CD4-positive, alpha-beta memory T cell (primary cell): ENCODE measurements at regions not wholly inside any gene's neighbourhood (a gene's known extent, or its start where the extent isn't known, plus 50 kb on each side); places are given as distances from the start of the nearest gene placed in this dataset.

Source experiments
- CTCF ChIA-PET: fragments of 350-600 bp; sonication (Branson Sonifier 250); formaldehyde crosslinking; loops from one replicate; lab custom pipeline; 2021; ENCODE audit warnings: inconsistent platforms; ENCODE audit not compliant: partially characterized antibody; lab: Charles Lee
- POLR2A ChIA-PET: fragments of 350-600 bp; sonication (Branson Sonifier 250); formaldehyde crosslinking; loops from one replicate; lab custom pipeline; 2021; ENCODE audit not compliant: partially characterized antibody; lab: Charles Lee
- DNase-seq, 5 donors: peaks; one replicate each; pipeline versions ENCODE4 v3.0.0 to v3.0.0-alpha.2; 2020 to 2022; ENCODE audit warnings: mixed read lengths in 1 of 5
- H3K27ac ChIP-seq: one replicate; pipeline ENCODE4 v1.7.0; 2013; ENCODE audit warnings: low read depth, low read length
- H3K27me3 ChIP-seq: 2 replicates; pipeline ENCODE4 v1.7.0; 2013; ENCODE audit warnings: mild to moderate bottlenecking, low read length, moderate library complexity; ENCODE audit not compliant: insufficient read depth
- H3K36me3 ChIP-seq: 2 replicates; pipeline ENCODE4 v1.7.0; 2013; ENCODE audit warnings: mild to moderate bottlenecking, low read length, moderate library complexity; ENCODE audit not compliant: insufficient read depth
- H3K4me1 ChIP-seq: 2 replicates; pipeline ENCODE4 v1.7.0; 2013; ENCODE audit warnings: mild to moderate bottlenecking, low read length, moderate library complexity; ENCODE audit not compliant: insufficient read depth
- H3K4me3 ChIP-seq, 2 donors: one replicate each; pipeline ENCODE4 v1.7.0; 2013; ENCODE audit warnings: low read length in 2 of 2, mild to moderate bottlenecking in 1 of 2
- H3K9me3 ChIP-seq, 2 donors: one replicate each; pipeline ENCODE4 v1.7.0; 2013; ENCODE audit warnings: low read length in 2 of 2, control low read depth in 1 of 2; ENCODE audit not compliant: control insufficient read depth in 1 of 2
- H3K27ac Mint-ChIP-seq, 7 donors: one replicate each; pipeline ENCODE4 v1.8.0; 2020 to 2021; ENCODE audit warnings: mixed read lengths in 7 of 7, mild to moderate bottlenecking in 6 of 7, inconsistent platforms in 3 of 7, moderate library complexity in 3 of 7
- H3K27me3 Mint-ChIP-seq, 2 donors: one replicate each; pipeline ENCODE4 v1.8.0; 2020 to 2021; ENCODE audit warnings: mixed read lengths in 2 of 2
- H3K36me3 Mint-ChIP-seq, 2 donors: one replicate each; pipeline ENCODE4 v1.8.0; 2020 to 2021; ENCODE audit warnings: mixed read lengths in 2 of 2, inconsistent platforms in 1 of 2, mild to moderate bottlenecking in 1 of 2
- H3K4me1 Mint-ChIP-seq, 4 donors: one replicate each; pipeline ENCODE4 v1.8.0; 2020 to 2021; ENCODE audit warnings: mixed read lengths in 4 of 4, mild to moderate bottlenecking in 1 of 4
- H3K4me3 Mint-ChIP-seq, 8 donors: one replicate each; pipeline ENCODE4 v1.8.0; 2020 to 2021; ENCODE audit warnings: mixed read lengths in 8 of 8, mild to moderate bottlenecking in 7 of 8, moderate library complexity in 6 of 8, inconsistent platforms in 3 of 8
- H3K9me3 Mint-ChIP-seq, 8 donors: one replicate each; pipeline ENCODE4 v1.8.0; 2020 to 2021; ENCODE audit warnings: mixed read lengths in 8 of 8, mild to moderate bottlenecking in 5 of 8, inconsistent platforms in 3 of 8, moderate library complexity in 1 of 8
- intact Hi-C: fragments of 100-400 bp; cut with micrococcal nuclease; formaldehyde crosslinking; loops from one replicate; pipeline ENCODE4 v1.15.1; 2023

DNA sequence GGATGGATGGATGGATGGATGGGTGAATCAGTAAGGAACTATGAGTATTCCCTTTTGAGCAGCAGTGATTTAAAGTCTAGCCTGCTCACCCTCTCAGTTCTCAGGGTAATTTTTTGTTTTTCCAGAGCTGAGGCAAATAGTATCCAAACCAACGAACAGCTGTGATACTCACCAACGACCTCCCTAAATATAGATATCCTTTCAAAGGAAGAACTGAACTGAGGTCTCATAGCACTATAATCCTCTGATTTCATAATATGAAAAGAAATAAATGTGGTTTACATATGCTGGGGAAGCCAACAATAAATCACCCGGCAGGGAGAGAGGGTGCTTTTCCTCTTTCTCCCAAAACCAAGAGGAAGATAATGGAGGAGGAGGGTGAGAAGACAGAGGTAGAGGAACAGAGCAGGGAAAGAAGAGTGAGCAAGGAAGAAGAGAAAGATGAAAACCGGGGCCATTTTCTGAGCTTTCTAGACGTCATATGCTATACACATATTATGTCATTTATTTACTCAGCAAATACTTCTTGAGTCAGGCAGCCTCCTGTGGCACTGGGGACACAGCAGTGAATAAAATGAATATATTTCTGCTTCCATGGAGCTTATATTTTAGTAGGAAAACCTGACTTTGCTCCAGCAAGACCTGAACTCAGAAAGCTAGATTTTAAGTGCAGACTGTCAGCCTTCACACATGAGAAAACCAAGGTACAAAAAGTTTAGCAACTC, 710.7 kb upstream of the TBX3 start:
- H3K4me1 ChIP-seq = no peaks in the 10 kb centered on the region
- Mint-ChIP-seq H3K27me3 (no peaks in the 10 kb centered on the region), H3K9me3 (peaks cover 4 to 30% (median 12%) of the 10 kb centered on the region in 8 donors), H3K4me1 (no peaks in the 10 kb centered on the region), H3K36me3 (no peaks in the 10 kb centered on the region), H3K27ac (no peak overlapping the region), H3K4me3 (no peak overlapping the region)
- DNase-seq = no peak
- intact Hi-C loops = no loop called here
- no peaks in the 10 kb centered on the region for H3K36me3 ChIP-seq
- H3K4me3 ChIP-seq = no peak overlapping the region
- ChIA-PET CTCF (interaction anchor here (0.6 kb wide), 1 partner anchor 69 kb away, joined by 3 read pairs; no protein-coding TSS in a partner anchor), POLR2A (no interaction called here)
- no peaks in the 10 kb centered on the region for H3K27me3 ChIP-seq
- no peaks in the 10 kb centered on the region for H3K9me3 ChIP-seq
- no peak overlapping the region for H3K27ac ChIP-seq

DNA sequence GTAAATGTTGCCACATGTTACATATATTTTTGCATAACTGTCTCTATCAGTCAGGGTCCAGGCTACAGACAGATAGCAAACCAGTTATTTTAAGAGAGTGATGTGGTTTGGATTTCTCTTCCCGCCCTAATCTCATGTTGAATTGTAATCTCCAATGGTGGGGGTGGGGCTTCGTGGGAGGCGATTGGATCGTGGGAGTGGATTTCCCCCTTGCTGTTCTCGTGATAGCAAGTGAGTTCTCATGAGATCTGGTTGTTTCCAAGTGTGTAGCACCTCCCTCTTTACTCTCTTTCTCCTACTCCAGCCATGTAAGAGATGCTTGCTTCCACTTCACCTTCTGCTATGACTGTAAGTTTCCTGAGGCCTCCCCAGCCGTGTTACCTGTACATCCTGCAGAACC, 704.2 kb upstream of the TBX3 start:
- Histone ChIP-seq H3K4me3 (no peak overlapping the region), H3K4me1 (no peaks in the 10 kb centered on the region), H3K36me3 (no peaks in the 10 kb centered on the region), H3K9me3 (no peaks in the 10 kb centered on the region), H3K27ac (no peak overlapping the region), H3K27me3 (no peaks in the 10 kb centered on the region)
- no peak for DNase-seq
- Mint-ChIP-seq H3K4me3 (peak overlapping the region in 1 of 8 donors; percentile 22), H3K27ac (no peak overlapping the region), H3K36me3 (no peaks in the 10 kb centered on the region), H3K9me3 (peaks cover 2 to 23% (median 6%) of the 10 kb centered on the region in 8 donors), H3K4me1 (no peaks in the 10 kb centered on the region), H3K27me3 (no peaks in the 10 kb centered on the region)
- ChIA-PET CTCF (no interaction called here), POLR2A (no interaction called here)
- intact Hi-C loops = no loop called here

- intact Hi-C loops = no loop called here
- no peak for DNase-seq
- Histone ChIP-seq H3K4me3 (no peak overlapping the region), H3K9me3 (no peaks in the 10 kb centered on the region), H3K4me1 (no peaks in the 10 kb centered on the region), H3K27ac (no peak overlapping the region), H3K36me3 (no peaks in the 10 kb centered on the region), H3K27me3 (no peaks in the 10 kb centered on the region)
- POLR2A ChIA-PET = no interaction called here
- CTCF ChIA-PET = no interaction called here
- Mint-ChIP-seq H3K27me3 (no peaks in the 10 kb centered on the region), H3K4me1 (no peaks in the 10 kb centered on the region), H3K36me3 (no peaks in the 10 kb centered on the region), H3K27ac (no peak overlapping the region), H3K4me3 (no peak overlapping the region), H3K9me3 (peaks cover 2 to 23% (median 6%) of the 10 kb centered on the region in 8 donors)
Measured at GRCh38 chr12:115387467-115387901, 703.5 kb upstream of the TBX3 start.

GRCh38 chr12:115386946-115387345, 703.0 kb upstream of the TBX3 start:
- H3K9me3 ChIP-seq = no peaks in the 10 kb centered on the region
- ChIA-PET POLR2A (no interaction called here), CTCF (no interaction called here)
- H3K27ac ChIP-seq = no peak overlapping the region
- no peak overlapping the region for H3K27ac Mint-ChIP-seq
- H3K27me3 Mint-ChIP-seq = no peaks in the 10 kb centered on the region
- intact Hi-C loops = no loop called here
- no peaks in the 10 kb centered on the region for H3K4me1 ChIP-seq
- no peak for DNase-seq
- no peaks in the 10 kb centered on the region for H3K36me3 ChIP-seq
- no peaks in the 10 kb centered on the region for H3K4me1 Mint-ChIP-seq
- no peak overlapping the region for H3K4me3 ChIP-seq
- no peaks in the 10 kb centered on the region for H3K36me3 Mint-ChIP-seq
- no peaks in the 10 kb centered on the region for H3K27me3 ChIP-seq
- peaks cover 2 to 23% (median 6%) of the 10 kb centered on the region in 8 donors for H3K9me3 Mint-ChIP-seq
- H3K4me3 Mint-ChIP-seq = no peak overlapping the region

- ChIA-PET POLR2A (no interaction called here), CTCF (no interaction called here)
- intact Hi-C loops = no loop called here
- Mint-ChIP-seq H3K4me1 (no peaks in the 10 kb centered on the region), H3K9me3 (peaks cover 0 to 23% (median 5%) of the 10 kb centered on the region in 8 donors), H3K27ac (no peak overlapping the region), H3K27me3 (no peaks in the 10 kb centered on the region), H3K4me3 (no peak overlapping the region), H3K36me3 (no peaks in the 10 kb centered on the region)
- H3K36me3 ChIP-seq = no peaks in the 10 kb centered on the region
- H3K4me3 ChIP-seq = no peak overlapping the region
- no peak overlapping the region for H3K27ac ChIP-seq
- no peaks in the 10 kb centered on the region for H3K9me3 ChIP-seq
- no peak for DNase-seq
- no peaks in the 10 kb centered on the region for H3K27me3 ChIP-seq
- H3K4me1 ChIP-seq = no peaks in the 10 kb centered on the region
Measured at GRCh38 chr12:115385141-115385540, 701.2 kb upstream of the TBX3 start.

- H3K27me3 Mint-ChIP-seq = no peaks in the 10 kb centered on the region
- ChIA-PET POLR2A (no interaction called here), CTCF (no interaction called here)
- H3K36me3 ChIP-seq = no peaks in the 10 kb centered on the region
- H3K27ac ChIP-seq = no peak overlapping the region
- no peak overlapping the region for H3K4me3 ChIP-seq
- H3K36me3 Mint-ChIP-seq = no peaks in the 10 kb centered on the region
- H3K9me3 Mint-ChIP-seq = peaks cover 0 to 19% (median 6%) of the 10 kb centered on the region in 8 donors
- intact Hi-C loops = no loop called here
- no peaks in the 10 kb centered on the region for H3K27me3 ChIP-seq
- H3K27ac Mint-ChIP-seq = no peak overlapping the region
- no peak for DNase-seq
- no peaks in the 10 kb centered on the region for H3K9me3 ChIP-seq
- H3K4me3 Mint-ChIP-seq = no peak overlapping the region
- no peaks in the 10 kb centered on the region for H3K4me1 Mint-ChIP-seq
- H3K4me1 ChIP-seq = no peaks in the 10 kb centered on the region
Measured at GRCh38 chr12:115384391-115384790, 700.4 kb upstream of the TBX3 start.

DNA sequence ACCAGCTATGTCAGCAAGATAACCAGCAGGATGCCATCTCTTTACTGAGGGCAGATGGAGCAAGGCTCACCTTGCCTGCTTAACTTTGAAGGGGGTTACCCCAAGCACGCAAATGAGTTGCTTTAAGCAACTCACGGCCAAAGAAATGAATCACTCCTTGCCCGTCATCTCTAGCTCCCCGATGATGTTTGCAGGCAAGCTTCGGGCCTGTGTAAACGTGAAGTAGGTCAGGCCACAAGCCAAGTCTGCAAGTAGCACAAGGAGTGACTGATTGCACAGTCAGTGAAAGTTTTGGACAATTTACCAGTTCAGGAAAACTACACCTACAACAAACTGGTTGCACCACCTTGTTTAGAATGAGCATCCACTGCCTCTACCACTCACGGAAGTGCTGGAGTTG, 699.7 kb upstream of the TBX3 start:
- H3K27ac Mint-ChIP-seq = no peak overlapping the region
- Histone ChIP-seq H3K27ac (no peak overlapping the region), H3K4me3 (no peak overlapping the region), H3K36me3 (no peaks in the 10 kb centered on the region), H3K9me3 (no peaks in the 10 kb centered on the region), H3K27me3 (no peaks in the 10 kb centered on the region), H3K4me1 (no peaks in the 10 kb centered on the region)
- no peaks in the 10 kb centered on the region for H3K36me3 Mint-ChIP-seq
- no peak for DNase-seq
- intact Hi-C loops = no loop called here
- peaks cover 0 to 13% (median 6%) of the 10 kb centered on the region in 8 donors for H3K9me3 Mint-ChIP-seq
- H3K4me1 Mint-ChIP-seq = no peaks in the 10 kb centered on the region
- CTCF ChIA-PET = no interaction called here
- no peaks in the 10 kb centered on the region for H3K27me3 Mint-ChIP-seq
- POLR2A ChIA-PET = no interaction called here
- H3K4me3 Mint-ChIP-seq = no peak overlapping the region
